ENCODE measurements at regions not wholly inside any gene's neighbourhood (a gene's known extent, or its start where the extent isn't known, plus 50 kb on each side); places are given as distances from the start of the nearest gene placed in this dataset.

- Histone ChIP-seq H3K4me3 (no peak overlapping the region), H3K27ac (no peak overlapping the region), H3K4me2 (no peak overlapping the region), H4K20me1 (ENCODE audit: insufficient read depth, poor library complexity, severe bottlenecking) (no peaks in the 10 kb centered on the region), H3K27me3 (no peaks in the 10 kb centered on the region), H3K36me3 (replicated peaks; ENCODE audit: insufficient read depth, low read depth) (no peaks in the 10 kb centered on the region), H3K9me2 (replicated peaks; ENCODE audit: insufficient read depth) (no peaks in the 10 kb centered on the region), H3K79me2 (no peaks in the 10 kb centered on the region), H2AFZ (no peak overlapping the region), H3K4me1 (ENCODE audit: insufficient read depth) (no peaks in the 10 kb centered on the region), H3K9me3 (ENCODE audit: low read depth) (no peaks in the 10 kb centered on the region)
- DNase-seq (ENCODE audit: low spot score): no peak
- no peak for TF ChIP-seq EZH2phosphoT487 (IDR thresholded peaks at IDR 0.05; ENCODE audit: low read depth, severe bottlenecking, unreplicated experiment)
- no peak for TF ChIP-seq EZH2 (IDR thresholded peaks at IDR 0.05; ENCODE audit: borderline replicate concordance)
- TF ChIP-seq CTCF (IDR thresholded peaks at IDR 0.05; ENCODE audit: poor library complexity): no peak
- WGBS (ENCODE audit: low lambda C conversion rate, missing lambda C conversion rate): 78% methylated on average over 7 of the region's 7 CpGs
These were observed 471.7 kb downstream of the SOX11 start for GRCh38 chr2:6163932-6164331.

- H3K27ac ChIP-seq: no peak overlapping the region
- no peaks in the 10 kb centered on the region for H3K27me3 ChIP-seq
- no peaks in the 10 kb centered on the region for H4K20me1 ChIP-seq (ENCODE audit: insufficient read depth, poor library complexity, severe bottlenecking)
- no peak for DNase-seq (ENCODE audit: low spot score)
- no peak overlapping the region for H3K4me3 ChIP-seq
- H3K9me2 ChIP-seq (replicated peaks; ENCODE audit: insufficient read depth): no peaks in the 10 kb centered on the region
- H3K79me2 ChIP-seq: no peaks in the 10 kb centered on the region
- no peaks in the 10 kb centered on the region for H3K36me3 ChIP-seq (replicated peaks; ENCODE audit: insufficient read depth, low read depth)
- WGBS (ENCODE audit: low lambda C conversion rate, missing lambda C conversion rate): 61% methylated on average over 11 of the region's 11 CpGs
- no peaks in the 10 kb centered on the region for H3K9me3 ChIP-seq (ENCODE audit: low read depth)
- no peak overlapping the region for H2AFZ ChIP-seq
- H3K4me2 ChIP-seq: no peak overlapping the region
- H3K4me1 ChIP-seq (ENCODE audit: insufficient read depth): no peaks in the 10 kb centered on the region
- TF ChIP-seq EZH2 (IDR thresholded peaks at IDR 0.05; ENCODE audit: borderline replicate concordance) (no peak), CTCF (IDR thresholded peaks at IDR 0.05; ENCODE audit: poor library complexity) (no peak), EZH2phosphoT487 (IDR thresholded peaks at IDR 0.05; ENCODE audit: low read depth, severe bottlenecking, unreplicated experiment) (no peak)
These were observed 473.0 kb downstream of the SOX11 start for GRCh38 chr2:6164986-6165747.

- Histone ChIP-seq H3K36me3 (replicated peaks; ENCODE audit: insufficient read depth, low read depth) (no peaks in the 10 kb centered on the region), H3K4me2 (no peak overlapping the region), H3K4me1 (ENCODE audit: insufficient read depth) (no peaks in the 10 kb centered on the region), H3K9me2 (replicated peaks; ENCODE audit: insufficient read depth) (no peaks in the 10 kb centered on the region), H3K9me3 (ENCODE audit: low read depth) (no peaks in the 10 kb centered on the region), H3K27me3 (no peaks in the 10 kb centered on the region), H2AFZ (no peak overlapping the region), H4K20me1 (ENCODE audit: insufficient read depth, poor library complexity, severe bottlenecking) (no peaks in the 10 kb centered on the region), H3K79me2 (no peaks in the 10 kb centered on the region), H3K4me3 (no peak overlapping the region), H3K27ac (no peak overlapping the region)
- TF ChIP-seq EZH2phosphoT487 (IDR thresholded peaks at IDR 0.05; ENCODE audit: low read depth, severe bottlenecking, unreplicated experiment): no peak
- TF ChIP-seq CTCF (IDR thresholded peaks at IDR 0.05; ENCODE audit: poor library complexity): no peak
- no peak for TF ChIP-seq EZH2 (IDR thresholded peaks at IDR 0.05; ENCODE audit: borderline replicate concordance)
- no peak for DNase-seq (ENCODE audit: low spot score)
- 86% methylated on average over 14 of the region's 14 CpGs for WGBS (ENCODE audit: low lambda C conversion rate, missing lambda C conversion rate)
These were observed 475.5 kb downstream of the SOX11 start for GRCh38 chr2:6167592-6168138.

Measured in hepatocyte (in vitro differentiated cells).